Ovary (tissue), 3 donors: ENCODE measurements at regions not wholly inside any gene's neighbourhood (a gene's known extent, or its start where the extent isn't known, plus 50 kb on each side); places are given as distances from the start of the nearest gene placed in this dataset.

Experiments
- CTCF ChIP-seq, 3 donors: fragments of 450-650 bp in 2 of 3; fragments of 200-600 bp in 1 of 3; IDR thresholded peaks; one replicate each; pipeline versions ENCODE4 v1.5.1 to v1.8.0; 2016 to 2022; ENCODE audit warnings: antibody characterized with exemption in 3 of 3, mild to moderate bottlenecking in 1 of 3
- EP300 ChIP-seq: sonication (generic); formaldehyde crosslinking; IDR thresholded peaks from one replicate; pipeline ENCODE4 v1.6.1; 2017; ENCODE audit warnings: antibody characterized with exemption
- POLR2A ChIP-seq: fragments of 450-650 bp; IDR thresholded peaks from one replicate; pipeline ENCODE4 v1.6.1; 2017; ENCODE audit warnings: antibody characterized with exemption, mild to moderate bottlenecking, moderate library complexity
- donor health status: DM: no; HTN: no; CAD: no.

GRCh38 chr5:97847920-97848631, 665.0 kb upstream of the RIOK2 start:
- TF ChIP-seq POLR2A (no peak), CTCF (IDR thresholded peaks at IDR 0.05) (no peak), EP300 (no peak)
